GM21423 (cell line): ENCODE measurements at regions not wholly inside any gene's neighbourhood (a gene's known extent, or its start where the extent isn't known, plus 50 kb on each side); places are given as distances from the start of the nearest gene placed in this dataset.

Experiments
- ATAC-seq: cut with Tn5 transposase; IDR thresholded peaks from one replicate; pipeline ENCODE4 v1.9.1; 2021; ENCODE audit warnings: mild to moderate bottlenecking, moderate library complexity; ENCODE audit not compliant: unreplicated experiment

DNA sequence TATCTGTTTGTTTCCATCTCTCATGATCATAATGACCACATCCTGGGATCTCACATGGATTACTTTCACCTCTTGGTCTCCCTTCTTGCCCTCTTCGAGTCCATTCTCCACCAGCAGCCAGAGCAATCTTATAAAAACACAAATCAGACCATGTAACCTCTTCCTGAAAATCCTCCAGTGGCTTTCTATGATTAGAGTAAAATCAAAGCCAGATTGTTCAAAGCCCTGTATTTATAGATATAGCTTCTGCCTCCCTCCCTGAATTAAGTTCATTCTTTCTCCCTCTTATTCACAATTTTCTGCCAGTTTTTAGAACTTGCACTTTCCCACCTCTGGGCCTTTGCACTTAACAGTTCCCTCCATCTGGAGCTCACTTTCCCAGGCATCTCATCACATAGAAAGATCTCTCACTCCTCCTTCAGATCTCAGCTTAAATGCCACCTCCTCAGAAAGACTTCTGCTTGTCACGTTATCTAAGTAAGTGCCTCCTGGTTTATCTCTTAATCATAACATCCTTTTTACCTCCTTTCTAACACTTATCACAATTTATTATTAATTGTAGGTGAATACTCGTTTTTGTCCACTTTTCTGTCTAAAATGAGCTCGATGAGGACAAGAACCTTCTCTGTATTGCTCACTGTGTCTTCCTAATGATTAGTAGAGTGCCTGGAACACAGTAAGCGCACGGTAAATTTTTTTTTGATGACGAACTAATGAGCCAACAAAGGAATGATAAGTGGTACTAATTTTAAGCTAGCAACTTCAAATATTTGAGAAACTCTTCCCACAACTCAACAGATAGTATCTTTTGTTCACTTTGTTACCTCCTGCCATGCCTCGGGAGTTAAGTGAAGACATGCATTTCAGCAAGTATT, 80.5 kb downstream of the CYB561 start:
- no peak for ATAC-seq

DNA sequence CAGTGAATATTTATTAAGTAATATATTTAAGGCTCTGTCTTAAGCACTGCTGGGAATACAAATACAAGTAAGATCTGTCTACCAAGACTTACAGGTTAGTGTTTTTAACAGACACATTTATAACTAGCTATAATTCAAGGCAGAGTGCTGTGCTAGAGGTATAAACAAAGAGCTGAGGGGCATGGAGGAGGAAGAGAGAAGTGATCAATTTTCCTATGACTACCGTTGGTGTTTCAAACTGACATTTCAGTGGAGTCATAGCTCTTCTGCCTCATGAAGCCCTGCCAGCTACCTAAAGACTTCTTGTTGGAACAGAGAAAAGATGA, 79.9 kb downstream of the CYB561 start:
- no peak for ATAC-seq

DNA sequence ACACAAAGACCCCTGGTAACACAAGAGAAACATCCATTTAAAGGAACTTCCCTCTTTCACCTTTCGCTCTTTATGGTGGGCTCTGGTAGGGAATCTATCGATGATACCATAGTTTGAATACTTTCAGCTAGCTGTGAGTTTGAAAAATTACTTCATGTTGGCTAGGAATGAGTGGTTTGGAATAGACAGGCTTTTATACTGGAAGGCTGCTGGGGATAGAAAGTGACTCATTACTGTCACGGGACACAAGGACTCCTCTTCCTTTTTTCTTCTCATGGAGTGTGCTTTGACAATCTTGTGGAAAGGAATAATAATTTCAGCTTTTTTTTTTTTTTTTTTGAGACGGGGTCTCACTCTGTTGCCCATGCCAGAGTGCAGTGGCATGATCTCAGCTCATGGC, 76.9 kb downstream of the CYB561 start:
- no peak for ATAC-seq

DNA sequence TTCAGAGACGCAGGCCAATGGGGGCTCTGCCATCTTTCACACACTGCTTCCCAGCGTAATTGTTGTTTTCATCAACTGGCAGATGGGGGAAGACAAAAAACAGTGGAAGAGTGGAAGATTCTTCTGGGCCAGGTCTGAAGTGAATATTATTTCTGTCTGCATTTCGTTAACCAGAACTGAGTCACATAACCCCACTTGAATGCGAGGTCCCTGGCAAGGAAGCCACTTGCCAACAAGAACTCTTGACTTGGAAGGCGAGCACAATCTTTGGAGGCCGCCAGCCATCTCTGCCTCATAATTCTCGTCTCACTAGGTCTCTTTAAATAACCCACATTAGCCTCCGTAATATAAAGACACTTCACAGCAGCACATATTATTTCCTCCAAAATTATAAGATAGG, 75.4 kb downstream of the CYB561 start:
- ATAC-seq = no peak

DNA sequence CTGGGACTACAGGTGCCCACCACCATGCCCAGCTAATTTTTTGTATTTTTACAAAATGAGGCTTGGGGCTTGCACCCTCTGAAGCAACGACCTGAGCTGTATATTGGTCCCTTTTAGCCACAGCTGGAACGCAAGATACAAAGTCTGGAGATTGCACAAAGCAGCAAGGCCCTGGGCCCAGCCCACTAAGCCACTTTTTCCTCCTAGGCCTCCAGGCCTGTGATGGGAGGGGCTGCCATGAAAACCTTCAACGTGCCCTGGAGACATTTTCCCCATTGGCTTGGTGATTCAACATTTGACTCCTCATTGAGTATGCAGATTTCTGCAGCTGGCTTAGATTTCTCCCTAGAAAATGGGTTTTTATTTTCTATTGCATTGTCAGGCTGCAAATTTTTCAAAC, 69.2 kb downstream of the CYB561 start:
- ATAC-seq = no peak

DNA sequence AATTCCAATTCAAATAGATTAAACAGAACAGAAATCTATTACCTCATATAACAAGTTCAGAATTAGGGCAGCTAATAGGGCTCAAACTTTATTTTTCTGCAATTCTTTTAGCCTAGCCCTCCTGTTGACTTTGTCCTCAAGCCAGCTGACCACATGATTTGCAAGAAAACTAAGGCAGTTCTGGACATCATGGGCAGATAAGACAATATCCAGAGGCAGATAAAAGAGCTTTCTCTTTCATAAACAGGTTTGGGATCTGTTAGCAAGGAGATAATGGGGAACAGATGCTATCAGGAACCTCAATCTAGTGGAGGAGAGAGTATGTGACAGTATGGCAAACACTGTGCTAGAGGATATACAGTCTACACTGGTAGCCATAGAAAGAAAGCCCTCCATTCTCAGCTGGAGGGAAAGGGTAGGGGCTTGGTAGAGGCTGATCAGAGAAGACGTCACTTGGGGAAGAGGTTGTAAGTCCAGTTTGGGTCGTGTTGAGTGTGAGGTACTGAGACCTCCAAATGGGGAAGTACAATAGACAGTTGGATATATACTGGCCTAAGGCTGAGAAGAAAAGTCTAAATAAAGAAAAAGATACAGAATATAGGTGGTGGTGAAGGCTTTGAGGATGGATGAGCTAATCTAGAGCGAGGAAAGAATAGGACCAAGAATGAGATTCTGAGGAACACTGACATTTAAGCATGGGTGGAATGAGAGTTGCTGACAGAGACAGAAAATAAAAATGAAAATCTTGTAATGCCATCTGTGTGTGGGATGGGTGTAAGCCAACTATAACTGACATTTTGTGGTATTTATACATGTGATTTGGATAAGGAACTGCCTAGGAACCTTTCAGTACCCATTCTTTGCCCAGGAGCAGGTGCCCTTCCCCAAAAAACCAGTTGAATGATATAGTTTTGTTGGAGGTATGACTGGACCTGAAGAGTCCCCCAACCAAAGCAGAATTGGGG, 67.4 kb downstream of the CYB561 start:
- ATAC-seq = no peak

DNA sequence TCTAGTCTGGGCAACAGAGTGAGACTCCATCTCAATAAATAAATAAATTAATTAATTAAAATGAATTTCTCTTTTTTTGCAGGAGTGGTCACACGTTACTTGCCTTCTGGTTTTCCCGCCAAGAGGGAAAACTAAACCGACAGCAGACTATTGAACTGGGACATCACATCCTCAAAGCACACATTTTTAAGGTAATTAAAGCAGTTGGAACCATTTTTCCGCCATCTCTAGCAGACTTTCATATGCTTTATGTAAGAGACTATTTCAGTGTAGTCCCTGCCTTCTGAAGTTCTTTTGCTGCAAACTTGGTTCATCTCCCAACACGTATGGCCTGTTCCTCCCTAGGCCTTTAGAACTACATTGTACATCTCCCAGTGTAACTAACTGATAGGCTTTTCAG, 66.5 kb downstream of the CYB561 start:
- ATAC-seq = no peak

DNA sequence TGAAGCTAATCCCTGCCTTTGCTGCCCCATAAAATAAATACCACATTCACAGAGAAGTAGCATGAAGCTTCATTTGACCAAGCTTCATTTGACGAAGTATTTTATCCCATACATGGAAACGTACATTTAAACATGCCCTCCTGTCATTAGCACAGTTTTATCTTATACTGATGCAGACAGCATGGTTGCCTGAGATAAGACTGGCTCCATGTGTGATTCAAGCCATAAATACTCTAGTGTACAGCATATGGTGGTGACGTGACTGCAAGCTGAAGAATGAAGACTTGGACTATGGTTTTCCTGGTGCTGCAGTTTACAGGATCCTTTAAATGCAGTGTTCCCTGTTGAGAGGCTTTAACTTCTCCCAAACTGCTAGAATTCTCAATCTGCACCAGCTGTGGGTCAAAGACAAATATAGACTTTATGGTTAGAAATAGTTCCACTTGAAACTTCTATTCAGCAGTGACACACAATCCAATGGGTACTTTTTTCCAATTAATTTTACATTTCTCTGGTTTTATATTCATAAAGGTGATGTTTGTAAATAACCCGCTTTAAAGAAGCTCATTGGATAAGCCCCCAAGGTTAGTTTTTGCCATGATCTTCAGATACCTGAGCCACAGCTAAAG, 64.9 kb downstream of the CYB561 start:
- no peak for ATAC-seq

DNA sequence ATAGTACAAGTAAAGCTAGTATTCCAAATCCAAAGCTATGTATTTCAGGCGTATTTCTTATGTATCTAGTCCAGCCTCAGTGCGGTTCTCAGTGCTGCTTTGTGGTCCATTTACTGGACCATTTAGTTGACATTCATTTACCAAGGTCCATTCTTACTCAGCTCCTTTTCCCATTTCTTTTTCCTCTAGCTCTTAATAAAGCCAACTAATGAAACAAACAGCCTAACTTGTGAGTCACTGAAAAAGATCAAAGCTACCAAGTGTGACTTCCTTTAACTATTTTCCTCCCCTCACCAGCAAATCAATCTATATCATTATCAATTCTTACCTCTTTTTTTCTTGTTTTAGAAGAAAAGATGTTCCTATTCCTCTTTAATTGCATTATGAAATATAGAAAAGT, 64.0 kb downstream of the CYB561 start:
- ATAC-seq = no peak
